Testis (tissue), 2 donors: ENCODE measurements at regions not wholly inside any gene's neighbourhood (a gene's known extent, or its start where the extent isn't known, plus 50 kb on each side); places are given as distances from the start of the nearest gene placed in this dataset.

Source experiments
- CTCF ChIP-seq, 3 experiments: fragments of 450-650 bp in 2 of 3; fragments of 200-600 bp in 1 of 3; sonication (generic) in 1 of 3; IDR thresholded peaks; one replicate each; pipeline ENCODE4 v1.5.1; 2016 to 2019; ENCODE audit warnings: antibody characterized with exemption in 3 of 3, mild to moderate bottlenecking in 2 of 3, moderate library complexity in 1 of 3
- POLR2A ChIP-seq: fragments of 450-650 bp; IDR thresholded peaks from one replicate; pipeline ENCODE4 v1.6.1; 2017; ENCODE audit warnings: antibody characterized with exemption, mild to moderate bottlenecking, moderate library complexity

GRCh38 chr5:102659151-102659550, 96.0 kb upstream of the PAM start:
- TF ChIP-seq POLR2A = no peak
- TF ChIP-seq CTCF (IDR thresholded peaks at IDR 0.05) = no peak
